Loucy (cell line): ENCODE measurements at regions not wholly inside any gene's neighbourhood (a gene's known extent, or its start where the extent isn't known, plus 50 kb on each side); places are given as distances from the start of the nearest gene placed in this dataset.

Experiments
- H2AFZ ChIP-seq: fragments of 200-600 bp; sonication (generic); 2 replicates; pipeline ENCODE4 v1.6.0; 2016; ENCODE audit warnings: antibody characterized with exemption, mild to moderate bottlenecking, low read length, moderate library complexity
- H3F3A ChIP-seq: fragments of 200-600 bp; 2 replicates; pipeline ENCODE4 v1.6.0; 2016; ENCODE audit warnings: antibody characterized with exemption, low read depth, mild to moderate bottlenecking
- H3K27me3 ChIP-seq: fragments of 200-600 bp; sonication (generic); 2 replicates; pipeline ENCODE4 v1.6.1; 2014; ENCODE audit warnings: low read length, mild to moderate bottlenecking; ENCODE audit not compliant: insufficient read depth, poor library complexity, severe bottlenecking
- H3K36me3 ChIP-seq: fragments of 200-600 bp; sonication (generic); 2 replicates; pipeline ENCODE4 v1.6.1; 2016; ENCODE audit warnings: low read length; ENCODE audit not compliant: insufficient read depth
- H3K4me1 ChIP-seq: fragments of 200-600 bp; sonication (generic); 2 replicates; pipeline ENCODE4 v1.5.1; 2014; ENCODE audit warnings: low read length, mild to moderate bottlenecking; ENCODE audit not compliant: insufficient read depth, poor library complexity, severe bottlenecking
- H3K4me2 ChIP-seq: fragments of 200-600 bp; sonication (generic); 2 replicates; pipeline ENCODE4 v1.6.0; 2014; ENCODE audit warnings: antibody characterized with exemption, low read length, low read depth, mild to moderate bottlenecking; ENCODE audit not compliant: poor library complexity, severe bottlenecking
- H3K4me3 ChIP-seq: fragments of 200-600 bp; sonication (generic); 2 replicates; pipeline ENCODE4 v1.5.1; 2014; ENCODE audit warnings: low read length, mild to moderate bottlenecking, mixed read lengths; ENCODE audit not compliant: poor library complexity, severe bottlenecking
- H3K79me2 ChIP-seq: fragments of 200-600 bp; sonication (generic); 2 replicates; pipeline ENCODE4 v1.6.1; 2014; ENCODE audit warnings: low read length; ENCODE audit not compliant: insufficient read depth
- H3K9ac ChIP-seq: fragments of 200-600 bp; sonication (generic); 2 replicates; pipeline ENCODE4 v1.6.0; 2014; ENCODE audit warnings: mild to moderate bottlenecking, low read depth, low read length, moderate library complexity; ENCODE audit not compliant: poor library complexity, severe bottlenecking
- H3K9me2 ChIP-seq: fragments of 200-600 bp; sonication (generic); replicated peaks from 2 replicates; pipeline ENCODE4 v1.6.1; 2016; ENCODE audit warnings: low read depth, low read length, mixed read lengths
- H3K9me3 ChIP-seq: fragments of 200-600 bp; sonication (generic); 2 replicates; pipeline ENCODE4 v1.6.1; 2014; ENCODE audit warnings: mild to moderate bottlenecking, antibody characterized with exemption, low read length, low read depth; ENCODE audit not compliant: insufficient read depth
- H4K20me1 ChIP-seq: fragments of 200-600 bp; sonication (generic); 2 replicates; pipeline ENCODE4 v1.6.0; 2014; ENCODE audit warnings: antibody characterized with exemption, low read length, mild to moderate bottlenecking; ENCODE audit not compliant: insufficient read depth, poor library complexity, severe bottlenecking
- CTCF ChIP-seq: fragments of 200-600 bp; sonication (generic); conservative IDR thresholded peaks from 2 replicates; pipeline ENCODE4 v1.5.1; 2014; ENCODE audit warnings: mild to moderate bottlenecking, antibody characterized with exemption, low read length
- EZH2phosphoT487 ChIP-seq: fragments of 200-600 bp; IDR thresholded peaks from 2 replicates; pipeline ENCODE4 v1.6.1; 2018; ENCODE audit warnings: antibody characterized with exemption, mild to moderate bottlenecking, moderate library complexity, borderline replicate concordance

- peaks cover 21% of the 10 kb centered on the region for H3K4me1 ChIP-seq
- H3K27me3 ChIP-seq = no peaks in the 10 kb centered on the region
- no peaks in the 10 kb centered on the region for H3K79me2 ChIP-seq
- no peak overlapping the region for H2AFZ ChIP-seq
- H3K9ac ChIP-seq = no peak overlapping the region
- H3F3A ChIP-seq = no peaks in the 10 kb centered on the region
- no peaks in the 10 kb centered on the region for H3K9me2 ChIP-seq
- no peak overlapping the region for H3K4me2 ChIP-seq
- no peak for TF ChIP-seq EZH2phosphoT487
- no peak for TF ChIP-seq CTCF
- no peaks in the 10 kb centered on the region for H3K9me3 ChIP-seq
- no peaks in the 10 kb centered on the region for H3K36me3 ChIP-seq
- H3K4me3 ChIP-seq = no peak overlapping the region
- no peaks in the 10 kb centered on the region for H4K20me1 ChIP-seq
These were observed 105.3 kb downstream of the LSM3 start for GRCh38 chr3:14283813-14284438.

- H3K4me1 ChIP-seq = peaks cover 21% of the 10 kb centered on the region
- no peaks in the 10 kb centered on the region for H3K79me2 ChIP-seq
These were observed 106.3 kb downstream of the LSM3 start for GRCh38 chr3:14284694-14285547.

GRCh38 chr3:14285548-14285925 lies 106.9 kb downstream of the LSM3 start:
- no peaks in the 10 kb centered on the region for H3F3A ChIP-seq
- peaks cover 21% of the 10 kb centered on the region for H3K4me1 ChIP-seq
- H3K4me2 ChIP-seq = no peak overlapping the region
- TF ChIP-seq CTCF = no peak
- no peak for TF ChIP-seq EZH2phosphoT487
- no peaks in the 10 kb centered on the region for H3K9me2 ChIP-seq
- no peaks in the 10 kb centered on the region for H3K36me3 ChIP-seq
- no peaks in the 10 kb centered on the region for H3K27me3 ChIP-seq
- no peaks in the 10 kb centered on the region for H4K20me1 ChIP-seq
- no peak overlapping the region for H3K9ac ChIP-seq
- no peak overlapping the region for H2AFZ ChIP-seq
- H3K9me3 ChIP-seq = no peaks in the 10 kb centered on the region
- H3K79me2 ChIP-seq = no peaks in the 10 kb centered on the region
- H3K4me3 ChIP-seq = no peak overlapping the region

More at GRCh38 chr3:14284694-14285547, 106.3 kb downstream of the LSM3 start:
- H2AFZ ChIP-seq = no peak overlapping the region
- no peaks in the 10 kb centered on the region for H3K9me2 ChIP-seq
- H3K4me2 ChIP-seq = no peak overlapping the region
- no peaks in the 10 kb centered on the region for H3F3A ChIP-seq
- H3K9me3 ChIP-seq = no peaks in the 10 kb centered on the region
- no peaks in the 10 kb centered on the region for H4K20me1 ChIP-seq
- no peak overlapping the region for H3K4me3 ChIP-seq
- H3K9ac ChIP-seq = no peak overlapping the region
- no peaks in the 10 kb centered on the region for H3K27me3 ChIP-seq
- no peaks in the 10 kb centered on the region for H3K36me3 ChIP-seq
- no peak for TF ChIP-seq CTCF
- TF ChIP-seq EZH2phosphoT487 = no peak
